Suprapubic skin (tissue), 4 donors: ENCODE measurements at regions not wholly inside any gene's neighbourhood (a gene's known extent, or its start where the extent isn't known, plus 50 kb on each side); places are given as distances from the start of the nearest gene placed in this dataset.

Source experiments
- EP300 ChIP-seq: sonication (generic); formaldehyde crosslinking; IDR thresholded peaks from one replicate; pipeline ENCODE4 v1.6.1; 2017; ENCODE audit warnings: antibody characterized with exemption
- POLR2AphosphoS5 ChIP-seq, 3 donors: sonication (generic); formaldehyde crosslinking; IDR thresholded peaks; one replicate each; pipeline ENCODE4 v1.6.1; 2017; ENCODE audit warnings: antibody characterized with exemption in 3 of 3
- TF ChIP-seq, protein P1 (sequence below), 2 donors: fragments of 200-600 bp in 1 of 2; fragments of 450-650 bp in 1 of 2; sonication (generic) in 1 of 2; IDR thresholded peaks; one replicate each; pipeline ENCODE4 v1.5.1; 2016 to 2019; ENCODE audit warnings: antibody characterized with exemption in 2 of 2, mild to moderate bottlenecking in 1 of 2, moderate library complexity in 1 of 2

DNA sequence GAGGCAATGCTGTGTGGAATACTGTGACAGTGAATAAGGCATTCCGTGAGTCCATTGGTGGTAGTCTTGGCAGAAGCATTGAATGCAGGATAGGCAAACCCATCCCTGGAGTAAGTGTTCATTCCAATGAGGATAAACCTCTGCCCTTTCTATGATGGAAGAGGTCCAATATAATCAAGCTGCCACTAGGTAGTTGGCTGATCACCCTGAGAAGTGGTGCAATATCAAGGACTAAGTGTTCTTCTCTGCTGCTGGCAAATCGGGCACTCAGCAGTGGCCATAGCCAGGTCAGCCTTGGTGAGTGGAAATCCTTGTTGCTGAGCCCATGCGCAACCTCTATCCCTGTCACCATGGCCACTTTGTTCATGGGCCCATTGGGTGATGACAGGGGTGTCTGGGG, 70.1 kb downstream of the FBXO4 start:
- TF ChIP-seq EP300: no peak
- TF ChIP-seq, protein P1, sequence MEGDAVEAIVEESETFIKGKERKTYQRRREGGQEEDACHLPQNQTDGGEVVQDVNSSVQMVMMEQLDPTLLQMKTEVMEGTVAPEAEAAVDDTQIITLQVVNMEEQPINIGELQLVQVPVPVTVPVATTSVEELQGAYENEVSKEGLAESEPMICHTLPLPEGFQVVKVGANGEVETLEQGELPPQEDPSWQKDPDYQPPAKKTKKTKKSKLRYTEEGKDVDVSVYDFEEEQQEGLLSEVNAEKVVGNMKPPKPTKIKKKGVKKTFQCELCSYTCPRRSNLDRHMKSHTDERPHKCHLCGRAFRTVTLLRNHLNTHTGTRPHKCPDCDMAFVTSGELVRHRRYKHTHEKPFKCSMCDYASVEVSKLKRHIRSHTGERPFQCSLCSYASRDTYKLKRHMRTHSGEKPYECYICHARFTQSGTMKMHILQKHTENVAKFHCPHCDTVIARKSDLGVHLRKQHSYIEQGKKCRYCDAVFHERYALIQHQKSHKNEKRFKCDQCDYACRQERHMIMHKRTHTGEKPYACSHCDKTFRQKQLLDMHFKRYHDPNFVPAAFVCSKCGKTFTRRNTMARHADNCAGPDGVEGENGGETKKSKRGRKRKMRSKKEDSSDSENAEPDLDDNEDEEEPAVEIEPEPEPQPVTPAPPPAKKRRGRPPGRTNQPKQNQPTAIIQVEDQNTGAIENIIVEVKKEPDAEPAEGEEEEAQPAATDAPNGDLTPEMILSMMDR (IDR thresholded peaks at IDR 0.05): no peak
- no peak for TF ChIP-seq POLR2AphosphoS5 (IDR thresholded peaks at IDR 0.05)
